ENCODE measurements at regions not wholly inside any gene's neighbourhood (a gene's known extent, or its start where the extent isn't known, plus 50 kb on each side); places are given as distances from the start of the nearest gene placed in this dataset.

- ChIA-PET CTCF (no interaction called here), RAD21 (ENCODE audit: low non-redundant PET in 1 of 2, low total read pairs in 2 of 2, uncharacterized antibody in 2 of 2, unreplicated experiment in 2 of 2) (no interaction called here), POLR2A (no interaction called here)
- DNase-seq (ENCODE audit: low read depth, low spot score), result no peak
- Histone ChIP-seq H3K36me3 (ENCODE audit: control insufficient read depth in 1 of 2, insufficient read depth in 2 of 2, low read length in 2 of 2) (no peaks in the 10 kb centered on the region), H3K4me2 (ENCODE audit: low read length) (no peak overlapping the region), H3K79me2 (ENCODE audit: insufficient read depth, low read length) (no peaks in the 10 kb centered on the region), H3K9ac (ENCODE audit: low read length) (no peak overlapping the region), H2AFZ (ENCODE audit: low read depth, low read length, poor library complexity, severe bottlenecking) (no peak overlapping the region), H3K9me3 (ENCODE audit: control insufficient read depth in 1 of 2, insufficient read depth in 1 of 2, low read depth in 1 of 2, low read length in 2 of 2) (no peaks in the 10 kb centered on the region), H3K4me1 (ENCODE audit: control insufficient read depth in 1 of 2, insufficient read depth in 2 of 2, low read length in 2 of 2) (no peaks in the 10 kb centered on the region), H4K20me1 (ENCODE audit: insufficient read depth) (no peaks in the 10 kb centered on the region), H3K4me3 (replicated peaks in 1 of 2; ENCODE audit: low read depth in 1 of 2, low read length in 2 of 2) (no peak overlapping the region), H3K9me2 (ENCODE audit: insufficient read depth) (no peaks in the 10 kb centered on the region), H3K27ac (ENCODE audit: low read depth, low read length) (no peak overlapping the region), H3K27me3 (ENCODE audit: insufficient read depth, low read length) (no peaks in the 10 kb centered on the region)
- no peak for ATAC-seq
- intact Hi-C loops (cut with micrococcal nuclease), result no loop called here
- BruUV-seq (replicated peaks), result no TSS peak
- TF ChIP-seq POLR2AphosphoS5 (IDR thresholded peaks at IDR 0.05; ENCODE audit: low read depth, low read length) (no peak), MAX (IDR thresholded peaks at IDR 0.05) (no peak), SIN3A (IDR thresholded peaks at IDR 0.05; ENCODE audit: low read depth) (no peak), SP1 (IDR thresholded peaks at IDR 0.05; ENCODE audit: low read depth) (no peak), CBX3 (IDR thresholded peaks at IDR 0.05; ENCODE audit: low read depth) (no peak), CTCF (IDR thresholded peaks at IDR 0.05 in 2 of 3, conservative IDR thresholded peaks at IDR 0.05 in 1 of 3; ENCODE audit: borderline replicate concordance in 1 of 3, insufficient read depth in 1 of 3, low read depth in 2 of 3, low read length in 2 of 3) (no peak), ELF1 (IDR thresholded peaks at IDR 0.05; ENCODE audit: borderline replicate concordance, low read depth) (no peak), POLR2A (IDR thresholded peaks at IDR 0.05; ENCODE audit: borderline replicate concordance, extremely low read depth, insufficient read depth, insufficient read length) (no peak), JUND (IDR thresholded peaks at IDR 0.05) (no peak), FOSL1 (IDR thresholded peaks at IDR 0.05; ENCODE audit: low read depth) (no peak), EGR1 (IDR thresholded peaks at IDR 0.05; ENCODE audit: low read depth) (no peak), ZBTB33 (IDR thresholded peaks at IDR 0.05; ENCODE audit: extremely low read depth, insufficient replicate concordance, low read length) (no peak), TCF7L2 (IDR thresholded peaks at IDR 0.05; ENCODE audit: borderline replicate concordance, extremely low read depth, insufficient read depth, insufficient read length) (no peak), YY1 (IDR thresholded peaks at IDR 0.05; ENCODE audit: extremely low read depth, insufficient replicate concordance, low read depth, low read length) (no peak), ZFX (IDR thresholded peaks at IDR 0.05) (no peak), ZNF274 (IDR thresholded peaks at IDR 0.05; ENCODE audit: low read depth, low read length) (no peak), CEBPB (IDR thresholded peaks at IDR 0.05; ENCODE audit: low read depth) (no peak), EZH2 (IDR thresholded peaks at IDR 0.05) (no peak), SRF (IDR thresholded peaks at IDR 0.05; ENCODE audit: low read depth) (no peak)
- TF ChIP-seq, protein P1, sequence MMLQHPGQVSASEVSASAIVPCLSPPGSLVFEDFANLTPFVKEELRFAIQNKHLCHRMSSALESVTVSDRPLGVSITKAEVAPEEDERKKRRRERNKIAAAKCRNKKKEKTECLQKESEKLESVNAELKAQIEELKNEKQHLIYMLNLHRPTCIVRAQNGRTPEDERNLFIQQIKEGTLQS (IDR thresholded peaks at IDR 0.05), result no peak
These were observed 280.9 kb downstream of the LRIG3 start for GRCh38 chr12:58639318-58639934.
